MM.1S (cell line): ENCODE measurements at regions not wholly inside any gene's neighbourhood (a gene's known extent, or its start where the extent isn't known, plus 50 kb on each side); places are given as distances from the start of the nearest gene placed in this dataset.

Experiments
- CTCF ChIP-seq: fragments of 300-600 bp; sonication (generic); IDR thresholded peaks from 2 replicates; pipeline ENCODE4 v1.5.1; 2016; ENCODE audit warnings: antibody characterized with exemption, low read length, mixed read lengths
- EZH2 ChIP-seq: fragments of 300-600 bp; sonication (generic); optimal IDR thresholded peaks from 2 replicates; pipeline ENCODE3; 2017; ENCODE audit warnings: low read depth, mild to moderate bottlenecking, antibody characterized with exemption, low read length, mixed read lengths

- TF ChIP-seq CTCF (no peak), EZH2 (no peak)
Measured at GRCh38 chr19:33904681-33905080, 108.0 kb downstream of the KCTD15 start.
